ENCODE measurements at regions not wholly inside any gene's neighbourhood (a gene's known extent, or its start where the extent isn't known, plus 50 kb on each side); places are given as distances from the start of the nearest gene placed in this dataset.

DNA sequence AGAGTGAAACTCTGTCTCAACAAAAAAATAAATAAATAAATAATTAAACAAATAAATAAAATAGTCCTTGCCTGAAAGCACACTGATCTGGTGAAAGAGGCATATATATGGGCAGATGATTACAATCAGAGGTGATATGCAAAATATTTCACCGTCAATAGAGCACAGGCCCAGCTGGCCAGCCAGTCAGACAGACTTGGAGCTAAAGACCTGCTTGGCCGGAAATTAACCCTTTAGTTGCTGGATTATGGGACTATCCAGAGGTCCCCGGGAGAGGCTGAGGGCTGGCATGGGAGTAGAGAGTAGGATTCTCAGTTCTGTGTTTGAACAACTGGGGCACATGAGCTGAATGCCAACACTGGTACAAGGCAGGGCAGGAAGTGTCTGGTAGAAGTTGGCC lies 59.1 kb upstream of the CTNNB1 start:
- no peak for DNase-seq (ENCODE audit: low spot score)

DNA sequence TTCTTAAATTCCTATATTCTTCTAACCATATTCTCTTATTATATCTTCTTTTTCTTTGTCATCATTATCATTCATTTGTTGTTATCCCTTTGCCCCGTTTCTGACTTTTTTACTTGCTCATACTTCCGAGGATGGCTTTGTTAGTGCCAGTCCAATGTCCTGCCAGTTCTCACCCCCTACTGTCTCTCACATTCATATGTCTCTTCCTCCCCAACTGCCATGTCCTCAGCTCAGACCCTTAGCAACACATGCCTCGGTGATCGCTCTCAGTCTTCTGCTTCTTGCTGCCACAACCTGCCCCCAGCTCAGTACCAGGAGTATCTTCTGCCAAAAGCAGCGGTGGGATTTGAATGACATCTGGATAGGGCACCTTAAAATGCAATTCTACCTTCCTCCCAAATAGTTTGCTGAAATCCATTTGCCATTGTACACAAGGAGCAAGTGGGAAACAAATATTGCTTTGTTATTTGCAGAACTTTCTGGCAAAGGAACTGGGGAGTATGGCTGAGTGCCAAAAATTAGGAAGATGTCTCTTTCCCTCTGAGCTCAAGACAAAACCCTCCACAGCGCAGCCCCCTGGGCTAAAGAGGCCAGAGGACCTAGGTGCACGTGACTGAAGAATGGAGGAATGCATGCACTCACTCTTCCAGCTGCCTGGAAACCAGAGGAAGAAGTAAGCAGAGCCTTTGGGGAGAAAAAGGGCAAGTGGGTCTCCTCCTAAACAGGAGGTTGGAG lies 57.7 kb upstream of the CTNNB1 start:
- DNase-seq (ENCODE audit: low spot score): no peak

DNA sequence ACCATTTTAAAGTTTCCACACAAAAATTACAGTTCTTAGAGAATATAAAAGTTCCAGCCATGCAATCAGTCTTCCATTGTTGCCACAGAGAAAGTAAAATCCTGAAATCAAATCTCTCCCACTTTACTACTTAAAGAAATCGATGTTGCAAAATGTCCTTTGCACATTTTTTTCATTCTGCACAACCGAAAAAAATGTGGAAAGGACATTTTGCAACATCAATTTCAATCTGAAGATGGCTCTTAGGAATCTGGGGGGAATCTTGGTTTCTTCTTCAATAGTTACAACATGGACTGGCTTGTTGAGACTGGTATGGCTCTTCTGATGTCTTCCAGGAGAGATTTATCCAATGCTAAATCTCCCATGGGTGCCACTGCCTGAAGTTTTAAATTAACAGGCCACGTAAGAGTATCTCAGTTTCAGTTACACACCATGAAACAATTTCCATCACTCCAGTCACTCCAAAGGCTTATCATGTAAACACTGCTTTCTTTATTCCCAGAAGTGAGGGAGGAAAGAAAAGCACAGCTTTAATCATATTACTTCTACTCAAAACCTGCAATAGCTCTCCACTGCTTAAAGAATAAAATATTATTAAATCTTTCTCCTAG lies 55.8 kb upstream of the CTNNB1 start:
- no peak for DNase-seq (ENCODE audit: low spot score)

DNA sequence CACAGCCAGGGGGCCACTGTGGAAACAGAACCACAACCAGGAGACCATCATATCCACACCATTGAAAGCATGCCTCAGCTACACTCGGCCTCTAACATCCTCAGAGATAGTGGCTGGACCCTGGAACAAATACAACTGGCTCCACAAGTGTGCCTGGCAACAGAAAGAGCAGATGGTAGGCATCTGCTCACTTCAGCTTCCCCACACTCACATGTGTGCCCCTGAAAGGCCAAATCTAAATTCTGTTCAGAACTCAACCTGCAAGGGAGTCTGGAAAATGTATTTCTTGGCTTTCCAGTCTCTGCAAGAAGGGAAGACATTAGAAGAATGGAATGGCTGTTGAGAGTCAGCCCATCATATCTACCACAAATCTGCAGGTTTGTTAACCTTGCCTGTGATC lies 54.7 kb upstream of the CTNNB1 start:
- no peak for DNase-seq (ENCODE audit: low spot score)

DNA sequence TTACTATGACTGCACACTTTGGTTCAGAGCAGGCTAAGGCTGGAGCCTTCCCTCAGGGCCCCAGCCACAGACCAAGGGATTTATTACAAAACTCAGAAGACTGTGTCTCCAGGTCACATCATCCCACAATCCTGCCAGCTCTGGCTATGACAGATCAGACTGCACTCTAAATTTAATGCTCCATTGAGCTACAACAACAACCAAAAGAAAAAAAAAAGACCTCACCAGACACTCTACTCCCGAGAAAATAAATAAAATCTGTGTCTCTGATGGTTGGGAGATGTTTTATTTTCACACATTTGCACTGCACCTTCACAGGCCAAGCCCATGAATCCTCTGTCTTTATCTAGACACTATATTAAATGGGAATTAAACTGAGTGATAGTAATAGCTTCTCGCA lies 50.8 kb upstream of the CTNNB1 start:
- DNase-seq (ENCODE audit: low spot score): no peak

DNA sequence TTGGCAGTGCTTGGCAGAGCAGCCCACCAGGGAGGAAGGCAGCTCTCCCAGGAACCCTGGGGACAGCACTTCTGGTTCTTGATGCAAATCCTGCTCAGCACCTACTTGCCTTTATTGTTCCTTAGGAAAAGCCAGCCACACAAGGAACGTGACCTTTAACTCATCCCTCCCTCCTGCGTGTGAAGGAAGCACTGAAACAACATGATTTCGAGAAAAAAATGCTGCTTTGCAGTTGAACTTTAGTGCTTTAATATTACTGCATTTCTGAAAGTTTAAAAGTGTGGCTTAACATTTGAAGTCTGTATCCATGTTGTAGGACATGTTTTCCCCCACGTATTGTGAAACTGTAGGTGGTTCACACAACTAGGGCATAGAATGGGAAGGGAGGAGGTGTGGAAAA lies 50.4 kb upstream of the CTNNB1 start:
- DNase-seq (ENCODE audit: low spot score): no peak

Small RNA genes in the stretch of these regions (small RNA-seq; reads per million reads assigned to genes)
- gene AC099560.2 (0 to 0.04 reads per million in 2 experiments), gene HMGN2P24 (0 reads per million in 2 experiments)

Measured in SK-N-DZ (cell line).